Vagina (tissue), 2 donors: ENCODE measurements at regions not wholly inside any gene's neighbourhood (a gene's known extent, or its start where the extent isn't known, plus 50 kb on each side); places are given as distances from the start of the nearest gene placed in this dataset.

Experiments used
- DNase-seq, 2 donors: peaks; one replicate each; pipeline ENCODE4 v3.0.0-alpha.2; 2017; ENCODE audit errors: extremely low spot score in 2 of 2
- H3K27ac ChIP-seq: fragments of 200-600 bp; sonication (generic); one replicate; pipeline ENCODE4 v1.5.1; 2019
- H3K27me3 ChIP-seq: fragments of 200-600 bp; sonication (generic); one replicate; pipeline ENCODE4 v1.5.1; 2019
- H3K36me3 ChIP-seq, 2 donors: fragments of 200-600 bp; sonication (generic); one replicate each; pipeline ENCODE4 v1.5.1; 2017 to 2019
- H3K4me1 ChIP-seq: fragments of 200-600 bp; sonication (generic); one replicate; pipeline ENCODE4 v1.5.1; 2019
- H3K4me3 ChIP-seq, 2 donors: fragments of 200-600 bp; sonication (generic); 1 replicate in 1 of 2; 2 replicates in 1 of 2; pipeline ENCODE4 v1.5.1; 2016 to 2019
- H3K9me3 ChIP-seq: fragments of 200-600 bp; sonication (generic); one replicate; pipeline ENCODE4 v1.5.1; 2019
- POLR2A ChIP-seq, 2 donors: fragments of 450-650 bp; IDR thresholded peaks; one replicate each; pipeline ENCODE4 v1.6.1; 2017; ENCODE audit warnings: antibody characterized with exemption in 2 of 2, mild to moderate bottlenecking in 2 of 2, moderate library complexity in 2 of 2
- POLR2AphosphoS5 ChIP-seq, 2 donors: sonication (generic); formaldehyde crosslinking; IDR thresholded peaks; one replicate each; pipeline ENCODE4 v1.9.0; 2017; ENCODE audit warnings: antibody characterized with exemption in 2 of 2, mild to moderate bottlenecking in 2 of 2, low read depth in 1 of 2; ENCODE audit not compliant: insufficient read depth in 1 of 2
- intact Hi-C: fragments of 100-400 bp; cut with DNase I; formaldehyde crosslinking; loops from one replicate; pipeline ENCODE4 v1.15.1; 2023
- TF ChIP-seq, protein P1 (sequence below), 3 experiments: fragments of 450-650 bp in 2 of 3; fragments of 200-600 bp in 1 of 3; sonication (generic) in 1 of 3; IDR thresholded peaks; one replicate each; pipeline ENCODE4 v1.5.1; 2017 to 2019; ENCODE audit warnings: antibody characterized with exemption in 3 of 3, mild to moderate bottlenecking in 2 of 3, moderate library complexity in 2 of 3

DNA sequence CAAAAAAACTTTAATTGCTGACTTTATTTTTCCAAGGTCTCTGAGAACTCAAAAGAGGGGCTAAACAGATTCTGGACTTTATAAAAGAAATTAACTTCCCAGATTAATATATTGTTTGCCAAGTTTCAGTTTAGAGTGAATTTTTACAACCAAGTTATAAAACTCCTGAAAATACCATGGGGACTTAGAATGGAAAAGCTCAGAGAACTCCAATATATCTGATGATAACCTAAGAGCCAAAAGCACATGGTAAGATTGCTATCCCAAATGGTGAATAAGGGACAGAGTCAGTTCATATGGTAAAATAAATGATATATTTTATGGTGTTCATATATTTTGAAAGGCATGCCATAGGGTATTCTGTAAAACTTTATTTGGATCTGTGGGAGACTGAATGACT is 470.9 kb downstream of the TTLL7 start:
- Histone ChIP-seq H3K27ac (no peak overlapping the region), H3K27me3 (no peaks in the 10 kb centered on the region), H3K4me1 (peaks cover 5% of the 10 kb centered on the region), H3K4me3 (no peak overlapping the region), H3K36me3 (no peaks in the 10 kb centered on the region), H3K9me3 (no peaks in the 10 kb centered on the region)
- TF ChIP-seq POLR2A (IDR thresholded peaks at IDR 0.05) (no peak), POLR2AphosphoS5 (IDR thresholded peaks at IDR 0.05; ENCODE audit: insufficient read depth in 1 of 2, low read depth in 1 of 2) (no peak)
- TF ChIP-seq, protein P1, sequence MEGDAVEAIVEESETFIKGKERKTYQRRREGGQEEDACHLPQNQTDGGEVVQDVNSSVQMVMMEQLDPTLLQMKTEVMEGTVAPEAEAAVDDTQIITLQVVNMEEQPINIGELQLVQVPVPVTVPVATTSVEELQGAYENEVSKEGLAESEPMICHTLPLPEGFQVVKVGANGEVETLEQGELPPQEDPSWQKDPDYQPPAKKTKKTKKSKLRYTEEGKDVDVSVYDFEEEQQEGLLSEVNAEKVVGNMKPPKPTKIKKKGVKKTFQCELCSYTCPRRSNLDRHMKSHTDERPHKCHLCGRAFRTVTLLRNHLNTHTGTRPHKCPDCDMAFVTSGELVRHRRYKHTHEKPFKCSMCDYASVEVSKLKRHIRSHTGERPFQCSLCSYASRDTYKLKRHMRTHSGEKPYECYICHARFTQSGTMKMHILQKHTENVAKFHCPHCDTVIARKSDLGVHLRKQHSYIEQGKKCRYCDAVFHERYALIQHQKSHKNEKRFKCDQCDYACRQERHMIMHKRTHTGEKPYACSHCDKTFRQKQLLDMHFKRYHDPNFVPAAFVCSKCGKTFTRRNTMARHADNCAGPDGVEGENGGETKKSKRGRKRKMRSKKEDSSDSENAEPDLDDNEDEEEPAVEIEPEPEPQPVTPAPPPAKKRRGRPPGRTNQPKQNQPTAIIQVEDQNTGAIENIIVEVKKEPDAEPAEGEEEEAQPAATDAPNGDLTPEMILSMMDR (IDR thresholded peaks at IDR 0.05): no peak
- no peak for DNase-seq
- intact Hi-C loops: no loop called here

DNA sequence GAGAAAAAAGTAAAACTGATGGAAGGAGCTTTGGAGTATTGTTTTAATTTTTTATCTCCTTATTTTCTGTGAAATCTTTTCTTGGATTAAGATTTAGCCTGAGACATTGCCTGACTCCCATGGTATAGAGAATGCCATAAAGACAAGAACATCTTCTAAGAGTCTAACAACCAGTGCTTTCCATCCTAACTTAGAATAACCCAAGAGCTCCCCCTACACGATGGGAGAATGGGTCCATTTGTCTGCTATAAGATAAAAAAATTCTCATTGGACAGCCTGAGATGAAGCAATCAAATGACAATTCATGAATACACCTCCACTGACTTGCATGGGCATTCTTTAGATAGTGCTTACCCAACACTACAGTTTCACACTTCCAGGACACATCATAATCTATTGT is 478.1 kb downstream of the TTLL7 start:
- H3K27me3 ChIP-seq: no peaks in the 10 kb centered on the region
- H3K27ac ChIP-seq: no peak overlapping the region
- no peaks in the 10 kb centered on the region for H3K9me3 ChIP-seq
- H3K36me3 ChIP-seq: no peaks in the 10 kb centered on the region
- no peak for DNase-seq
- H3K4me3 ChIP-seq: no peak overlapping the region
- intact Hi-C loops: no loop called here
- TF ChIP-seq POLR2A (IDR thresholded peaks at IDR 0.05) (no peak), POLR2AphosphoS5 (IDR thresholded peaks at IDR 0.05; ENCODE audit: insufficient read depth in 1 of 2, low read depth in 1 of 2) (no peak)
- TF ChIP-seq, protein P1 (IDR thresholded peaks at IDR 0.05): no peak
- H3K4me1 ChIP-seq: no peaks in the 10 kb centered on the region

DNA sequence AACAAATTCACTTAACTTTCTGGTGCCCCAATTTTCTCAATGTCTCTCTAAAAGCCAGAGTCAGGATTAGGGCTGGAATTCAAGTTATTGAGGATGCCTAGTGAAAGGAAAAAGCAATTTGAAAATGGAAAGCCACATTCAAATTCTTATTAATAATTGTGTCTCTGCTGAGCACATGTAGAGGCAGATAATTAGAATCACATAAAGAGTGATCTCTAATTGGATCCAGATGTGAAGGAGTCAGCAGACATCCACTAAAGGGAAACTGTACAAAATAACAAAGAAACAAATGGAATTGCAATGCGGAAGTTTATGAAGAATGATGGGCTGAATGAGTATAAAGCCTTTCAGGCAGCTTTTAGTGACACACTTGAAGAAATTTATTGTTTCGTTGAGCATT is 482.6 kb downstream of the TTLL7 start:
- no peaks in the 10 kb centered on the region for H3K27me3 ChIP-seq
- TF ChIP-seq POLR2AphosphoS5 (IDR thresholded peaks at IDR 0.05; ENCODE audit: insufficient read depth in 1 of 2, low read depth in 1 of 2) (no peak), POLR2A (IDR thresholded peaks at IDR 0.05) (no peak)
- TF ChIP-seq, protein P1 (IDR thresholded peaks at IDR 0.05): no peak
- H3K4me3 ChIP-seq: no peak overlapping the region
- no peak for DNase-seq
- H3K4me1 ChIP-seq: no peaks in the 10 kb centered on the region
- no peak overlapping the region for H3K27ac ChIP-seq
- no peaks in the 10 kb centered on the region for H3K36me3 ChIP-seq
- intact Hi-C loops: no loop called here
- no peaks in the 10 kb centered on the region for H3K9me3 ChIP-seq

DNA sequence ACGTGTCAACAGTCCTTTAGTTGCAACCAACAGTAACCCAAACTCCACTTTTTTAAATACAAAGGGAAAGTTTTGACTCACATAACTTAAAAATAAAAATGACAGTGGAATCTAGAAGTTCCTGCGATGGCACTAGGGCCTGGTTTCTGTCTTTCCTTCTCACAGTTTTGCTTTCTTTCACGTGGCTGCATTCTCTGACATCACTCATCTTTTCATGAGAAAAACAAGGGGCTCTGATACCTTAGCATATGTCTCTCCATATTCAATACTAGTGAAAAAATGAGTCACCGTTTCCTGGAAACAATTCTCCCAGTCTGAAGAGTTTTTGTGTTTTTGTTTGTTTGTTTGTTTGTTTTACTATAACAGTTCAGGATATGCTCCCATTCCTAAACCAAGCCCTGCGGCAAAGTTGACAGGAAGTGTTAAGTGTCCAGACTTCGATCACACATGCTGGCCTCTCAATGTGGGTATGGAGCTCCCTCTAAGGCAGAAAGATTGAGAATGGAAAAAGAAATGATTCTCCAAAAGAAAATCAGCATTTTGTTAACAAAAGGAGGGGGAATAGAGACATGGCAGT is 483.3 kb downstream of the TTLL7 start:
- Histone ChIP-seq H3K4me1 (no peaks in the 10 kb centered on the region), H3K9me3 (no peaks in the 10 kb centered on the region), H3K36me3 (no peaks in the 10 kb centered on the region), H3K27ac (no peak overlapping the region), H3K27me3 (no peaks in the 10 kb centered on the region), H3K4me3 (no peak overlapping the region)
- no peak for DNase-seq
- intact Hi-C loops: no loop called here
- TF ChIP-seq POLR2AphosphoS5 (IDR thresholded peaks at IDR 0.05; ENCODE audit: insufficient read depth in 1 of 2, low read depth in 1 of 2) (no peak), POLR2A (IDR thresholded peaks at IDR 0.05) (no peak)
- TF ChIP-seq, protein P1 (IDR thresholded peaks at IDR 0.05): no peak

DNA sequence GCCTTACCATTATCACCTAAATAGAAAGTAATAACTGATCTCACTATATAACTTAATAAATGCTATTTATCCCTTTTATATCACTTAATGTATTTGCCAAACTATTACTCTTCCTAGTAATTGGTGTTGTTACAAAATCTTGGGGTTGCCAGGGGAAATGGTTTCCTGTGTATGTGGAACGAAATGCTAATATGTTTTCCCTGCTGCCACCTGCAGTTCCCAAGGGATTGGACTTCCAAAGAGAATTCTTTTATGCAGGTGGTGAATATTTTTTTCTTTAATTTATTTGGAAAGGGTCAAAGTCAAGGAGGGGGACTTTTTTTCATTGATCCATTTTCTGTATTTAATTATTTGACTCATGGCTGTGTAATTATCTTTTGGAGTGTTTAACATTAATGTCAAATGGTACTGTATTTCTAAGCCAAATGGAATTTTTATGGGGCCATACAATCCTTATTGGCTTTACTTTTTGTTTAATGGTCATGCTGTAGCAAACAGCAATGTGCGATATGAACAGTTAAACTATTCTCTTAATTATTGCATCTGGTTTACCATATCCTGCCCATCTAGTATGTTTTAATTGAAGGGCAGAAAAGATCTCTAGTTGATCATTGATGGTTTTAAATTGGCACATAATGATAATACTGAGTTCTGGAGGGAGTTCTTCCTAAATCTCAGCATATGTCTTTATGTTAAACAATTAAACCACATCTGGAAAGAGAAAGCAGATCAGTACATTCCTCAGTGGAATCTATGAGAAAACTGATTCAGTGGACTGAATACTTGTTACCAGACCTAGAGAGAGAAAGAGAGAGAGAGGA is 486.3 kb downstream of the TTLL7 start:
- no peaks in the 10 kb centered on the region for H3K9me3 ChIP-seq
- DNase-seq: no peak
- H3K27ac ChIP-seq: no peak overlapping the region
- TF ChIP-seq POLR2AphosphoS5 (IDR thresholded peaks at IDR 0.05; ENCODE audit: insufficient read depth in 1 of 2, low read depth in 1 of 2) (no peak), POLR2A (IDR thresholded peaks at IDR 0.05) (no peak)
- TF ChIP-seq, protein P1 (IDR thresholded peaks at IDR 0.05): no peak
- H3K27me3 ChIP-seq: no peaks in the 10 kb centered on the region
- H3K4me1 ChIP-seq: peaks cover 8% of the 10 kb centered on the region
- no peaks in the 10 kb centered on the region for H3K36me3 ChIP-seq
- no peak overlapping the region for H3K4me3 ChIP-seq
- intact Hi-C loops: no loop called here
